Fibroblast of lung (primary cell): ENCODE measurements at regions not wholly inside any gene's neighbourhood (a gene's known extent, or its start where the extent isn't known, plus 50 kb on each side); places are given as distances from the start of the nearest gene placed in this dataset.

ENCODE experiments used
- EZH2 ChIP-seq: IDR thresholded peaks from 2 replicates; pipeline ENCODE4 v1.5.1; 2012; ENCODE audit warnings: low read length, control low read depth, mild to moderate bottlenecking; ENCODE audit errors: missing control alignments
- TF ChIP-seq, protein P1 (sequence below), 2 donors: IDR thresholded peaks in 1 of 2; conservative IDR thresholded peaks in 1 of 2; 1 replicate in 1 of 2; 2 replicates in 1 of 2; pipeline ENCODE4 v1.5.1; 2011 to 2012; ENCODE audit warnings: low read length in 2 of 2, control low read depth in 1 of 2, inconsistent platforms in 1 of 2, low read depth in 1 of 2, mild to moderate bottlenecking in 1 of 2

DNA sequence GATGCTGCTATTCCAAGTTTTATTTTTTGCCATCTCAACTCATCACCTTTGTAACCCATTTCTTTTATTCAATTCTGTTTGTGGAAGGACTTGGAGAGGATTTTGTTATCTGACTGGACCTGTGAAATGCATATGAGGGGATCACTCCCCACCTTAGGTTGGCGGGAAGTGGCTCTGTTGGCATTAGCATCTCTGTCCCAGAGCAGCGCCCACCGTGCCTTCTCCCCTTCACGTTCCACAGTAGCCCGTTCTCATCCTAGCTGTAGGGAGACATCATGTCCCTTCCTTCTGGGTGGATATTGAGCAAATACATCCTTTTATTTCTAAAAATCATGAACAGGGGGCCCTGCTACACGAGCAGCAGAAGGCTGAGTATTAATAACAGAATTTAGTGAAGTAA is 330.4 kb downstream of the RFC3 start:
- TF ChIP-seq, protein P1, sequence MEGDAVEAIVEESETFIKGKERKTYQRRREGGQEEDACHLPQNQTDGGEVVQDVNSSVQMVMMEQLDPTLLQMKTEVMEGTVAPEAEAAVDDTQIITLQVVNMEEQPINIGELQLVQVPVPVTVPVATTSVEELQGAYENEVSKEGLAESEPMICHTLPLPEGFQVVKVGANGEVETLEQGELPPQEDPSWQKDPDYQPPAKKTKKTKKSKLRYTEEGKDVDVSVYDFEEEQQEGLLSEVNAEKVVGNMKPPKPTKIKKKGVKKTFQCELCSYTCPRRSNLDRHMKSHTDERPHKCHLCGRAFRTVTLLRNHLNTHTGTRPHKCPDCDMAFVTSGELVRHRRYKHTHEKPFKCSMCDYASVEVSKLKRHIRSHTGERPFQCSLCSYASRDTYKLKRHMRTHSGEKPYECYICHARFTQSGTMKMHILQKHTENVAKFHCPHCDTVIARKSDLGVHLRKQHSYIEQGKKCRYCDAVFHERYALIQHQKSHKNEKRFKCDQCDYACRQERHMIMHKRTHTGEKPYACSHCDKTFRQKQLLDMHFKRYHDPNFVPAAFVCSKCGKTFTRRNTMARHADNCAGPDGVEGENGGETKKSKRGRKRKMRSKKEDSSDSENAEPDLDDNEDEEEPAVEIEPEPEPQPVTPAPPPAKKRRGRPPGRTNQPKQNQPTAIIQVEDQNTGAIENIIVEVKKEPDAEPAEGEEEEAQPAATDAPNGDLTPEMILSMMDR (conservative IDR thresholded peaks at IDR 0.05 in 1 of 2, IDR thresholded peaks at IDR 0.05 in 1 of 2; ENCODE audit: low read depth in 1 of 2, low read length in 2 of 2) = no peak
- no peak for TF ChIP-seq EZH2
